WTC11 (cell line): ENCODE measurements at regions not wholly inside any gene's neighbourhood (a gene's known extent, or its start where the extent isn't known, plus 50 kb on each side); places are given as distances from the start of the nearest gene placed in this dataset.

Experiments
- ATAC-seq: fragments of 200-7000 bp; cut with Tn5 transposase; 2 replicates; pipeline ENCODE4 v1.10.0; 2021; ENCODE audit warnings: mild to moderate bottlenecking, moderate library complexity
- CTCF ChIA-PET: fragments of 300-600 bp; sonication (Branson Sonifier 250); formaldehyde crosslinking; loops from one replicate; lab custom pipeline; 2021; ENCODE audit warnings: antibody characterized with exemption; lab: Charles Lee
- POLR2A ChIA-PET: fragments of 350-600 bp; sonication (Branson Sonifier 250); formaldehyde crosslinking; loops from one replicate; lab custom pipeline; 2021; ENCODE audit warnings: antibody characterized with exemption; lab: Charles Lee
- DNase-seq: peaks from one replicate; pipeline ENCODE4 v3.0.0; 2021; ENCODE audit warnings: low spot score
- H3K27ac Mint-ChIP-seq: 2 replicates; pipeline ENCODE4 v1.8.0; 2021; ENCODE audit warnings: mixed read lengths
- H3K27me3 Mint-ChIP-seq: 2 replicates; pipeline ENCODE4 v1.8.0; 2021; ENCODE audit warnings: low read depth, mild to moderate bottlenecking, moderate library complexity, mixed read lengths
- H3K36me3 Mint-ChIP-seq: 2 replicates; pipeline ENCODE4 v1.8.0; 2021; ENCODE audit warnings: mixed read lengths
- H3K4me1 Mint-ChIP-seq: 2 replicates; pipeline ENCODE4 v1.8.0; 2022; ENCODE audit warnings: mixed read lengths
- H3K4me3 Mint-ChIP-seq: 2 replicates; pipeline ENCODE4 v1.8.0; 2021; ENCODE audit warnings: mild to moderate bottlenecking, moderate library complexity, mixed read lengths
- H3K9me3 Mint-ChIP-seq: 2 replicates; pipeline ENCODE4 v1.8.0; 2021; ENCODE audit warnings: mixed read lengths
- CREM ChIP-seq: sonication (generic); formaldehyde crosslinking; IDR thresholded peaks from 2 replicates; pipeline ENCODE4 v1.8.1; 2022; ENCODE audit warnings: mild to moderate bottlenecking, missing genetic modification reagents, moderate library complexity
- ELF4 ChIP-seq: sonication (generic); formaldehyde crosslinking; IDR thresholded peaks from 2 replicates; pipeline ENCODE4 v1.8.1; 2022; ENCODE audit warnings: low read depth, mild to moderate bottlenecking, moderate library complexity, missing genetic modification reagents
- EMX1 ChIP-seq: fragments of 250-450 bp; sonication (Bioruptor Pico); IDR thresholded peaks from 2 replicates; pipeline ENCODE4 v1.8.0; 2021; ENCODE audit warnings: mild to moderate bottlenecking
- ESRRA ChIP-seq: sonication (generic); formaldehyde crosslinking; IDR thresholded peaks from 2 replicates; pipeline ENCODE4 v1.8.1; 2022; ENCODE audit warnings: mild to moderate bottlenecking, missing genetic modification reagents, borderline replicate concordance
- GRHL2 ChIP-seq: fragments of 250-450 bp; sonication (Bioruptor Pico); IDR thresholded peaks from 2 replicates; pipeline ENCODE4 v1.8.0; 2022; ENCODE audit warnings: mild to moderate bottlenecking, moderate library complexity; ENCODE audit not compliant: insufficient replicate concordance, severe bottlenecking
- GTF2I ChIP-seq: fragments of 250-450 bp; sonication (Bioruptor Pico); conservative IDR thresholded peaks from 2 replicates; pipeline ENCODE4 v1.4.0; 2021; ENCODE audit warnings: mild to moderate bottlenecking
- MAX ChIP-seq: sonication (generic); formaldehyde crosslinking; IDR thresholded peaks from 2 replicates; pipeline ENCODE4 v1.8.0; 2022; ENCODE audit warnings: mild to moderate bottlenecking, missing genetic modification reagents
- NFE2L1 ChIP-seq: sonication (generic); formaldehyde crosslinking; IDR thresholded peaks from 2 replicates; pipeline ENCODE4 v1.8.1; 2023; ENCODE audit warnings: missing genetic modification reagents
- OVOL2 ChIP-seq: fragments of 250-450 bp; sonication (Bioruptor Pico); IDR thresholded peaks from 2 replicates; pipeline ENCODE4 v1.9.0; 2021; ENCODE audit warnings: mild to moderate bottlenecking, borderline replicate concordance
- SMAD3 ChIP-seq: sonication (generic); formaldehyde crosslinking; IDR thresholded peaks from 2 replicates; pipeline ENCODE4 v1.8.0; 2022; ENCODE audit warnings: missing genetic modification reagents, mild to moderate bottlenecking, borderline replicate concordance
- ZMAT4 ChIP-seq: fragments of 250-450 bp; sonication (Bioruptor Pico); IDR thresholded peaks from 2 replicates; pipeline ENCODE4 v1.9.0; 2021; ENCODE audit warnings: mild to moderate bottlenecking
- ZNF232 ChIP-seq: sonication (generic); formaldehyde crosslinking; IDR thresholded peaks from 2 replicates; pipeline ENCODE4 v1.8.0; 2022; ENCODE audit warnings: mild to moderate bottlenecking, missing genetic modification reagents
- ZNF396 ChIP-seq: fragments of 250-450 bp; sonication (Bioruptor Pico); IDR thresholded peaks from 2 replicates; pipeline ENCODE4 v1.8.0; 2021; ENCODE audit warnings: mild to moderate bottlenecking, moderate library complexity, borderline replicate concordance
- ZNF416 ChIP-seq: fragments of 250-450 bp; sonication (Bioruptor Pico); IDR thresholded peaks from 2 replicates; pipeline ENCODE4 v1.9.0; 2021; ENCODE audit warnings: mild to moderate bottlenecking, inconsistent platforms
- ZNF532 ChIP-seq: fragments of 250-450 bp; sonication (Bioruptor Pico); IDR thresholded peaks from 2 replicates; pipeline ENCODE4 v1.9.0; 2021; ENCODE audit warnings: mild to moderate bottlenecking, borderline replicate concordance
- ZSCAN18 ChIP-seq: fragments of 250-450 bp; sonication (Bioruptor Pico); IDR thresholded peaks from 2 replicates; pipeline ENCODE4 v2.1.2; 2022; ENCODE audit warnings: mild to moderate bottlenecking, moderate library complexity
- TF ChIP-seq, protein P1 (sequence below): sonication (generic); formaldehyde crosslinking; IDR thresholded peaks from 2 replicates; pipeline ENCODE4 v1.8.1; 2023; ENCODE audit warnings: mild to moderate bottlenecking, missing genetic modification reagents, borderline replicate concordance
- TF ChIP-seq, protein P2 (sequence below): sonication (generic); formaldehyde crosslinking; IDR thresholded peaks from 2 replicates; pipeline ENCODE4 v1.8.1; 2023; ENCODE audit warnings: mild to moderate bottlenecking, missing genetic modification reagents, moderate library complexity
- TF ChIP-seq, protein P3 (sequence below): sonication (generic); formaldehyde crosslinking; IDR thresholded peaks from 2 replicates; pipeline ENCODE4 v1.8.1; 2023; ENCODE audit warnings: mild to moderate bottlenecking, missing genetic modification reagents
- TF ChIP-seq, protein P4 (sequence below): fragments of 250-450 bp; sonication (Bioruptor Pico); IDR thresholded peaks from 2 replicates; pipeline ENCODE4 v1.9.0; 2021; ENCODE audit warnings: mild to moderate bottlenecking

- ChIA-PET CTCF (no interaction called here), POLR2A (no interaction called here)
- H3K36me3 Mint-ChIP-seq: no peaks in the 10 kb centered on the region
- DNase-seq: no peak
- peak; percentile 75 for ATAC-seq
- no peak overlapping the region for H3K27ac Mint-ChIP-seq
- H3K27me3 Mint-ChIP-seq: no peaks in the 10 kb centered on the region
- no peak overlapping the region for H3K4me3 Mint-ChIP-seq
- TF ChIP-seq GRHL2 (CRISPR knock-in tag): no peak
- TF ChIP-seq ZNF396 (CRISPR knock-in tag): no peak
- no peak for TF ChIP-seq ZSCAN18
- no peak for TF ChIP-seq OVOL2
- TF ChIP-seq MAX (CRISPR knock-in tag): no peak
- TF ChIP-seq, protein P1, sequence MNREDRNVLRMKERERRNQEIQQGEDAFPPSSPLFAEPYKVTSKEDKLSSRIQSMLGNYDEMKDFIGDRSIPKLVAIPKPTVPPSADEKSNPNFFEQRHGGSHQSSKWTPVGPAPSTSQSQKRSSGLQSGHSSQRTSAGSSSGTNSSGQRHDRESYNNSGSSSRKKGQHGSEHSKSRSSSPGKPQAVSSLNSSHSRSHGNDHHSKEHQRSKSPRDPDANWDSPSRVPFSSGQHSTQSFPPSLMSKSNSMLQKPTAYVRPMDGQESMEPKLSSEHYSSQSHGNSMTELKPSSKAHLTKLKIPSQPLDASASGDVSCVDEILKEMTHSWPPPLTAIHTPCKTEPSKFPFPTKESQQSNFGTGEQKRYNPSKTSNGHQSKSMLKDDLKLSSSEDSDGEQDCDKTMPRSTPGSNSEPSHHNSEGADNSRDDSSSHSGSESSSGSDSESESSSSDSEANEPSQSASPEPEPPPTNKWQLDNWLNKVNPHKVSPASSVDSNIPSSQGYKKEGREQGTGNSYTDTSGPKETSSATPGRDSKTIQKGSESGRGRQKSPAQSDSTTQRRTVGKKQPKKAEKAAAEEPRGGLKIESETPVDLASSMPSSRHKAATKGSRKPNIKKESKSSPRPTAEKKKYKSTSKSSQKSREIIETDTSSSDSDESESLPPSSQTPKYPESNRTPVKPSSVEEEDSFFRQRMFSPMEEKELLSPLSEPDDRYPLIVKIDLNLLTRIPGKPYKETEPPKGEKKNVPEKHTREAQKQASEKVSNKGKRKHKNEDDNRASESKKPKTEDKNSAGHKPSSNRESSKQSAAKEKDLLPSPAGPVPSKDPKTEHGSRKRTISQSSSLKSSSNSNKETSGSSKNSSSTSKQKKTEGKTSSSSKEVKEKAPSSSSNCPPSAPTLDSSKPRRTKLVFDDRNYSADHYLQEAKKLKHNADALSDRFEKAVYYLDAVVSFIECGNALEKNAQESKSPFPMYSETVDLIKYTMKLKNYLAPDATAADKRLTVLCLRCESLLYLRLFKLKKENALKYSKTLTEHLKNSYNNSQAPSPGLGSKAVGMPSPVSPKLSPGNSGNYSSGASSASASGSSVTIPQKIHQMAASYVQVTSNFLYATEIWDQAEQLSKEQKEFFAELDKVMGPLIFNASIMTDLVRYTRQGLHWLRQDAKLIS: no peak
- TF ChIP-seq, protein P2, sequence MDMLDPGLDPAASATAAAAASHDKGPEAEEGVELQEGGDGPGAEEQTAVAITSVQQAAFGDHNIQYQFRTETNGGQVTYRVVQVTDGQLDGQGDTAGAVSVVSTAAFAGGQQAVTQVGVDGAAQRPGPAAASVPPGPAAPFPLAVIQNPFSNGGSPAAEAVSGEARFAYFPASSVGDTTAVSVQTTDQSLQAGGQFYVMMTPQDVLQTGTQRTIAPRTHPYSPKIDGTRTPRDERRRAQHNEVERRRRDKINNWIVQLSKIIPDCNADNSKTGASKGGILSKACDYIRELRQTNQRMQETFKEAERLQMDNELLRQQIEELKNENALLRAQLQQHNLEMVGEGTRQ (CRISPR knock-in tag): no peak
- TF ChIP-seq EMX1 (CRISPR knock-in tag): no peak
- TF ChIP-seq GTF2I (CRISPR knock-in tag): no peak
- TF ChIP-seq, protein P3, sequence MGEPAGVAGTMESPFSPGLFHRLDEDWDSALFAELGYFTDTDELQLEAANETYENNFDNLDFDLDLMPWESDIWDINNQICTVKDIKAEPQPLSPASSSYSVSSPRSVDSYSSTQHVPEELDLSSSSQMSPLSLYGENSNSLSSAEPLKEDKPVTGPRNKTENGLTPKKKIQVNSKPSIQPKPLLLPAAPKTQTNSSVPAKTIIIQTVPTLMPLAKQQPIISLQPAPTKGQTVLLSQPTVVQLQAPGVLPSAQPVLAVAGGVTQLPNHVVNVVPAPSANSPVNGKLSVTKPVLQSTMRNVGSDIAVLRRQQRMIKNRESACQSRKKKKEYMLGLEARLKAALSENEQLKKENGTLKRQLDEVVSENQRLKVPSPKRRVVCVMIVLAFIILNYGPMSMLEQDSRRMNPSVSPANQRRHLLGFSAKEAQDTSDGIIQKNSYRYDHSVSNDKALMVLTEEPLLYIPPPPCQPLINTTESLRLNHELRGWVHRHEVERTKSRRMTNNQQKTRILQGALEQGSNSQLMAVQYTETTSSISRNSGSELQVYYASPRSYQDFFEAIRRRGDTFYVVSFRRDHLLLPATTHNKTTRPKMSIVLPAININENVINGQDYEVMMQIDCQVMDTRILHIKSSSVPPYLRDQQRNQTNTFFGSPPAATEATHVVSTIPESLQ (CRISPR knock-in tag): no peak
- TF ChIP-seq NFE2L1: no peak
- TF ChIP-seq, protein P4, sequence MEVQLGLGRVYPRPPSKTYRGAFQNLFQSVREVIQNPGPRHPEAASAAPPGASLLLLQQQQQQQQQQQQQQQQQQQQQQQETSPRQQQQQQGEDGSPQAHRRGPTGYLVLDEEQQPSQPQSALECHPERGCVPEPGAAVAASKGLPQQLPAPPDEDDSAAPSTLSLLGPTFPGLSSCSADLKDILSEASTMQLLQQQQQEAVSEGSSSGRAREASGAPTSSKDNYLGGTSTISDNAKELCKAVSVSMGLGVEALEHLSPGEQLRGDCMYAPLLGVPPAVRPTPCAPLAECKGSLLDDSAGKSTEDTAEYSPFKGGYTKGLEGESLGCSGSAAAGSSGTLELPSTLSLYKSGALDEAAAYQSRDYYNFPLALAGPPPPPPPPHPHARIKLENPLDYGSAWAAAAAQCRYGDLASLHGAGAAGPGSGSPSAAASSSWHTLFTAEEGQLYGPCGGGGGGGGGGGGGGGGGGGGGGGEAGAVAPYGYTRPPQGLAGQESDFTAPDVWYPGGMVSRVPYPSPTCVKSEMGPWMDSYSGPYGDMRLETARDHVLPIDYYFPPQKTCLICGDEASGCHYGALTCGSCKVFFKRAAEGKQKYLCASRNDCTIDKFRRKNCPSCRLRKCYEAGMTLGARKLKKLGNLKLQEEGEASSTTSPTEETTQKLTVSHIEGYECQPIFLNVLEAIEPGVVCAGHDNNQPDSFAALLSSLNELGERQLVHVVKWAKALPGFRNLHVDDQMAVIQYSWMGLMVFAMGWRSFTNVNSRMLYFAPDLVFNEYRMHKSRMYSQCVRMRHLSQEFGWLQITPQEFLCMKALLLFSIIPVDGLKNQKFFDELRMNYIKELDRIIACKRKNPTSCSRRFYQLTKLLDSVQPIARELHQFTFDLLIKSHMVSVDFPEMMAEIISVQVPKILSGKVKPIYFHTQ (CRISPR knock-in tag): no peak
- no peak for TF ChIP-seq ZNF232 (CRISPR knock-in tag)
- no peak for TF ChIP-seq ZNF416 (CRISPR knock-in tag)
- no peak for TF ChIP-seq ZMAT4 (CRISPR knock-in tag)
- no peak for TF ChIP-seq CREM (CRISPR knock-in tag)
- TF ChIP-seq SMAD3: no peak
- no peak for TF ChIP-seq ZNF532 (CRISPR knock-in tag)
- TF ChIP-seq ELF4 (CRISPR knock-in tag): no peak
- no peak for TF ChIP-seq ESRRA (CRISPR knock-in tag)
- H3K4me1 Mint-ChIP-seq: peaks cover 23% of the 10 kb centered on the region
- H3K9me3 Mint-ChIP-seq: 0 out of 2 replicates have a peak, but pooled peaks cover 3% of the 10 kb centered on the region
Measured at GRCh38 chr14:35992816-35993683, 166.9 kb downstream of the BRMS1L start.
